ENCODE measurements at regions not wholly inside any gene's neighbourhood (a gene's known extent, or its start where the extent isn't known, plus 50 kb on each side); places are given as distances from the start of the nearest gene placed in this dataset.
"Not testable (repeated sequence)": the region's sequence is repeated elsewhere in the genome, so short reads cannot be mapped to it uniquely, and the experiment has no call there.

DNA sequence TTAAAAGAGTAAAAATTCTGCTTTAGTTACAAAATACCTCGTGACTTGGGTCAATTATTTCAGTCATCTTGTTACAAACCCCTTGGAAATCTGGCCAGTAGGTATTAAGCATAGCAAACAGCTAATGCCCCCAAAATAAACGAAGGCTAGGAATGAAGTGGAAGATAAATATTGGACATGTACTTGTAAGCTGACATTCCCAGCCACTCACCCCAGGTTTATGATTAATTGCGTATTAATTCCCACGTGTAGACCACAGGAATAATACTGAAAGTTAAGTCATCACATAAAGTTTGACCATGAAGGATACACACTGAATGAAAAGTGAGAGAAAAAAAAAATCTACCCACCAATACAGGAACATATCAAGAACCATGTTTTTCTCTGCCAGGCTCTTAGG lies 936.5 kb upstream of the ADGRB3 start:
- H3K4me3 Mint-ChIP-seq (ENCODE audit: unreplicated experiment) = no peak overlapping the region
- H3K4me1 Mint-ChIP-seq (ENCODE audit: low read depth) = peaks cover 6% of the 10 kb centered on the region
- TF ChIP-seq, protein P1, sequence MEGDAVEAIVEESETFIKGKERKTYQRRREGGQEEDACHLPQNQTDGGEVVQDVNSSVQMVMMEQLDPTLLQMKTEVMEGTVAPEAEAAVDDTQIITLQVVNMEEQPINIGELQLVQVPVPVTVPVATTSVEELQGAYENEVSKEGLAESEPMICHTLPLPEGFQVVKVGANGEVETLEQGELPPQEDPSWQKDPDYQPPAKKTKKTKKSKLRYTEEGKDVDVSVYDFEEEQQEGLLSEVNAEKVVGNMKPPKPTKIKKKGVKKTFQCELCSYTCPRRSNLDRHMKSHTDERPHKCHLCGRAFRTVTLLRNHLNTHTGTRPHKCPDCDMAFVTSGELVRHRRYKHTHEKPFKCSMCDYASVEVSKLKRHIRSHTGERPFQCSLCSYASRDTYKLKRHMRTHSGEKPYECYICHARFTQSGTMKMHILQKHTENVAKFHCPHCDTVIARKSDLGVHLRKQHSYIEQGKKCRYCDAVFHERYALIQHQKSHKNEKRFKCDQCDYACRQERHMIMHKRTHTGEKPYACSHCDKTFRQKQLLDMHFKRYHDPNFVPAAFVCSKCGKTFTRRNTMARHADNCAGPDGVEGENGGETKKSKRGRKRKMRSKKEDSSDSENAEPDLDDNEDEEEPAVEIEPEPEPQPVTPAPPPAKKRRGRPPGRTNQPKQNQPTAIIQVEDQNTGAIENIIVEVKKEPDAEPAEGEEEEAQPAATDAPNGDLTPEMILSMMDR (IDR thresholded peaks at IDR 0.05) = no peak
- no peak for DNase-seq (ENCODE audit: low spot score)
- H3K27me3 Mint-ChIP-seq (ENCODE audit: low read depth) = no peaks in the 10 kb centered on the region
- no peaks in the 10 kb centered on the region for H3K36me3 Mint-ChIP-seq (ENCODE audit: low read depth)
- H3K9me3 Mint-ChIP-seq (ENCODE audit: low read depth) = no peaks in the 10 kb centered on the region
- H3K27ac Mint-ChIP-seq (ENCODE audit: unreplicated experiment) = no peak overlapping the region

DNA sequence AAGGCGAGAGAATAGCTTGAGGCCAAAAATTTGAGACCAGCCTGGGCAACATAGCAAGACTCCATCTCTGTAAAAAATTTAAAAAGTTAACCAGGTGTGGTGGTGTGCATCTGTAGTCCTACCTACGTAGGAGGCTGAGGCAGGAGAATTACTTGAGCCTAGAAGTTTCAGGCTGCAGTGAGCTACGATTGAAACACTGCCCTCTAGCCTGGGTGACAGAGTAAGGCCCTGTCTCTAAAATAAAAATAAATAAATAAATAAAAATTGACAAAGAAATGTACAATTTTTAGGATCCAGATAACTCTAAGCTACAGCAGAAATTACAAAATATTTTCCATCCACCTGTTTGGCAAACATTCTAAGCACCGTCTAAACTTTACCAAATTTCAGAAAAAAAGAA lies 941.0 kb upstream of the ADGRB3 start:
- TF ChIP-seq, protein P1 (IDR thresholded peaks at IDR 0.05) = peak; percentile 39
- H3K9me3 Mint-ChIP-seq (ENCODE audit: low read depth) = peaks cover 3% of the 10 kb centered on the region
- peaks cover 6% of the 10 kb centered on the region for H3K4me1 Mint-ChIP-seq (ENCODE audit: low read depth)
- no peak for DNase-seq (ENCODE audit: low spot score)
- no peaks in the 10 kb centered on the region for H3K27me3 Mint-ChIP-seq (ENCODE audit: low read depth)
- no peak overlapping the region for H3K27ac Mint-ChIP-seq (ENCODE audit: unreplicated experiment)
- H3K36me3 Mint-ChIP-seq (ENCODE audit: low read depth) = no peaks in the 10 kb centered on the region
- no peak overlapping the region for H3K4me3 Mint-ChIP-seq (ENCODE audit: unreplicated experiment)

DNA sequence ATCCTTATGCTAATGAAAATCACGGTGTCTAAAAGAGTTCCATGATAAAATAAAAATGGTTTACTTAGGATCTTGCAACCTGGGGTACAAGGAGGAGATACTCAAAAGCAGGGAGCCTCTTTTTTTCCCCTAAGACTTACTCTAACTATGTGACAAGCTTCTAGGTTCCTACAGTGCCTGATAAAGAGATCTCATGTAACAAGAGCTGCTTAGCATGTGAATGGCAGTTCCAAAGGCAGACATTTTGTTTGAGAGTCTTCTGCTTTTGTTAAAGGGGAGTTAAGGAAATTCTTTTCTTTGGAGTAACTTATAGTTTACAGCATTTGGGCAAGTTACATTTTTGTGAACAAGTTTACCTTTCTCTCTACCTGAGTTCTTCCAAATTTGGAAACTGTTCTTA lies 945.8 kb upstream of the ADGRB3 start:
- H3K27ac Mint-ChIP-seq (ENCODE audit: unreplicated experiment) = no peak overlapping the region
- H3K27me3 Mint-ChIP-seq (ENCODE audit: low read depth) = no peaks in the 10 kb centered on the region
- DNase-seq (ENCODE audit: low spot score) = no peak
- H3K36me3 Mint-ChIP-seq (ENCODE audit: low read depth) = no peaks in the 10 kb centered on the region
- no peak overlapping the region for H3K4me3 Mint-ChIP-seq (ENCODE audit: unreplicated experiment)
- no peaks in the 10 kb centered on the region for H3K4me1 Mint-ChIP-seq (ENCODE audit: low read depth)
- peaks cover 4% of the 10 kb centered on the region for H3K9me3 Mint-ChIP-seq (ENCODE audit: low read depth)
- TF ChIP-seq, protein P1 (IDR thresholded peaks at IDR 0.05) = no peak

DNA sequence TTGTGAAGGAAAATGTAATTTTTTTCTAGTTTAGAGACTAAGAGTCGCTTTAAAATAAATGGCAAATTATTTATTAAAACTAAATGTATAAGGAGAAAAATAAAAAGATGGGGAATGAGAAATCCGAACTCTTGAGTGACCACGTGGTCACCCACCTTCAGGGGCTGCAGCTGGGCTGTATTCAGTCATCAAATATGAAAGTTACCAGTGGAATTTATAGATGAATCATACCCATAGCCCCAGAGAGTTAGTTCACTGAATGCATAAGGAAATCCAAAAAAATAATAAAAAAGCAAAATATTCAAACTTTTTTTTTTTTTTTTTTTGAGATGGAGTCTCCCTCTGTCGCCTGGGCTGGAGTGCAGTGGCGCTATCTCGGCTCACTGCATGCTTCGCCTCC lies 947.7 kb upstream of the ADGRB3 start:
- peaks cover 4% of the 10 kb centered on the region for H3K9me3 Mint-ChIP-seq (ENCODE audit: low read depth)
- no peak overlapping the region for H3K4me3 Mint-ChIP-seq (ENCODE audit: unreplicated experiment)
- no peaks in the 10 kb centered on the region for H3K27me3 Mint-ChIP-seq (ENCODE audit: low read depth)
- no peaks in the 10 kb centered on the region for H3K36me3 Mint-ChIP-seq (ENCODE audit: low read depth)
- no peak for DNase-seq (ENCODE audit: low spot score)
- TF ChIP-seq, protein P1 (IDR thresholded peaks at IDR 0.05) = no peak
- H3K4me1 Mint-ChIP-seq (ENCODE audit: low read depth) = peaks cover 7% of the 10 kb centered on the region
- no peak overlapping the region for H3K27ac Mint-ChIP-seq (ENCODE audit: unreplicated experiment)

DNA sequence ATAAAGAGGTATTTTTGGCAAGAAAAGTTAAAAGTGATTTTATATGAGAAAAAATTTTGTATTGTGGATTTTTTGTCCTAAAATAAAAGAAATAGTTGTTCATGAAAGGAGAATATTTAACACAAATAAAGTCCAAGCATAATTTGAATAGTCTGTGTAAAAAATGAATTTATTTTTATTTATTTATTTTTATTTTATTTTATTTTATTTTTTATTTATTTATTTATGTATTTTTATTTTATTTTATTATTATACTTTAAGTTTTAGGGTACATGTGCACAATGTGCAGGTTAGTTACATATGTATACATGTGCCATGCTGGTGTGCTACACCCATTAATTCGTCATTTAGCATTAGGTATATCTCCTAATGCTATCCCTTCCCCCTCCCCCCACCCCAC lies 948.9 kb upstream of the ADGRB3 start:
- H3K36me3 Mint-ChIP-seq (ENCODE audit: low read depth); H3K27me3 Mint-ChIP-seq (ENCODE audit: low read depth); DNase-seq (ENCODE audit: low spot score); H3K4me3 Mint-ChIP-seq (ENCODE audit: unreplicated experiment); H3K4me1 Mint-ChIP-seq (ENCODE audit: low read depth); H3K27ac Mint-ChIP-seq (ENCODE audit: unreplicated experiment); H3K9me3 Mint-ChIP-seq (ENCODE audit: low read depth): not testable (repeated sequence)

DNA sequence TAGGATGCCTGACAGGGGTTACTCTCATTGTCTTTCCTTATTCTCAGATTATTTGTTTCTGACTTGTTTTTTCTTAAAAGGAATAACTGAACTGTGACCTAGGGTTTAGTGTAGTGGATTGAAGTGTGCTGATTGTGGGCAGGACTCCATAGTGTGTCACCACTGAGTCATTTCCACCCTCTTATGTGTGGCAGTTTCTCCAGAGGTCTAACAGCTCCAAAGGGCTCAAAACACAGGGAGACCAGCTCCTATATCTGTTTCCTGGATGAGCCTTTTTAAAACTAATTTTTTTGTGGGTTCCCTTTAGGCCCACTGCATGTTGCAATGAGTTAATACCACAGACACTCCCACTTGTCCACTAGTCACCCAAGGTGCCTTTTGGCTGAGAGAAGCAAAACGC lies 951.1 kb upstream of the ADGRB3 start:
- no peaks in the 10 kb centered on the region for H3K36me3 Mint-ChIP-seq (ENCODE audit: low read depth)
- H3K4me1 Mint-ChIP-seq (ENCODE audit: low read depth) = peaks cover 21% of the 10 kb centered on the region
- H3K4me3 Mint-ChIP-seq (ENCODE audit: unreplicated experiment) = no peak overlapping the region
- DNase-seq (ENCODE audit: low spot score) = no peak
- no peaks in the 10 kb centered on the region for H3K9me3 Mint-ChIP-seq (ENCODE audit: low read depth)
- no peak overlapping the region for H3K27ac Mint-ChIP-seq (ENCODE audit: unreplicated experiment)
- no peaks in the 10 kb centered on the region for H3K27me3 Mint-ChIP-seq (ENCODE audit: low read depth)
- TF ChIP-seq, protein P1 (IDR thresholded peaks at IDR 0.05) = no peak
